Trophoblast cell (in vitro differentiated cells and primary cell): ENCODE measurements at regions not wholly inside any gene's neighbourhood (a gene's known extent, or its start where the extent isn't known, plus 50 kb on each side); places are given as distances from the start of the nearest gene placed in this dataset.

Experiments used
- DNase-seq, 2 donors: peaks; one replicate each; pipeline ENCODE4 v3.0.0-alpha.2; 2016
- H2AFZ ChIP-seq: 2 replicates; pipeline ENCODE4 v1.6.1; 2013; ENCODE audit warnings: low read length, moderate library complexity, mild to moderate bottlenecking; ENCODE audit not compliant: insufficient read depth, poor library complexity
- H2AK5ac ChIP-seq: 2 replicates; pipeline ENCODE4 v1.6.1; 2013; ENCODE audit warnings: mild to moderate bottlenecking, low read length
- H2BK120ac ChIP-seq: 2 replicates; pipeline ENCODE4 v1.6.1; 2013; ENCODE audit warnings: low read length, mild to moderate bottlenecking, moderate library complexity; ENCODE audit not compliant: insufficient read depth, poor library complexity
- H2BK12ac ChIP-seq: 2 replicates; pipeline ENCODE4 v1.6.1; 2013; ENCODE audit warnings: mild to moderate bottlenecking, low read length, moderate library complexity
- H2BK5ac ChIP-seq: 2 replicates; pipeline ENCODE4 v1.6.1; 2013; ENCODE audit warnings: low read length, low read depth, moderate library complexity, mild to moderate bottlenecking; ENCODE audit not compliant: poor library complexity
- H3K14ac ChIP-seq: 2 replicates; pipeline ENCODE4 v1.6.1; 2013; ENCODE audit warnings: mild to moderate bottlenecking, low read length
- H3K18ac ChIP-seq: 2 replicates; pipeline ENCODE4 v1.6.1; 2013; ENCODE audit warnings: mild to moderate bottlenecking, low read length
- H3K23ac ChIP-seq: 2 replicates; pipeline ENCODE4 v1.6.1; 2013; ENCODE audit warnings: low read length
- H3K27ac ChIP-seq: 2 replicates; pipeline ENCODE4 v1.5.1; 2013; ENCODE audit warnings: low read depth, mild to moderate bottlenecking, inconsistent platforms, low read length, moderate library complexity
- H3K27me3 ChIP-seq: 2 replicates; pipeline ENCODE4 v1.6.1; 2013; ENCODE audit warnings: inconsistent platforms, mild to moderate bottlenecking, low read length, moderate library complexity; ENCODE audit not compliant: insufficient read depth
- H3K36me3 ChIP-seq, 2 experiments: 1 replicate in 1 of 2; 2 replicates in 1 of 2; pipeline ENCODE4 v1.6.1; 2013; ENCODE audit warnings: low read length in 2 of 2, mild to moderate bottlenecking in 2 of 2, moderate library complexity in 1 of 2; ENCODE audit not compliant: insufficient read depth in 2 of 2, control insufficient read depth in 1 of 2
- H3K4ac ChIP-seq: 2 replicates; pipeline ENCODE4 v1.6.1; 2013; ENCODE audit warnings: low read depth, mild to moderate bottlenecking, low read length, moderate library complexity
- H3K4me1 ChIP-seq, 2 experiments: 1 replicate in 1 of 2; 2 replicates in 1 of 2; pipeline ENCODE4 v1.6.1; 2013; ENCODE audit warnings: low read length in 2 of 2, mild to moderate bottlenecking in 2 of 2, moderate library complexity in 1 of 2; ENCODE audit not compliant: insufficient read depth in 2 of 2, control insufficient read depth in 1 of 2
- H3K4me2 ChIP-seq: 2 replicates; pipeline ENCODE4 v1.6.1; 2013; ENCODE audit warnings: inconsistent platforms, mild to moderate bottlenecking, low read length, moderate library complexity
- H3K4me3 ChIP-seq: 2 replicates; pipeline ENCODE4 v1.5.1; 2013; ENCODE audit warnings: mild to moderate bottlenecking, low read depth, low read length, inconsistent platforms
- H3K79me1 ChIP-seq: one replicate; pipeline ENCODE4 v1.6.1; 2013; ENCODE audit warnings: low read length
- H3K79me2 ChIP-seq: 2 replicates; pipeline ENCODE4 v1.6.1; 2013; ENCODE audit warnings: low read length, mild to moderate bottlenecking; ENCODE audit not compliant: control insufficient read depth, insufficient read depth, poor library complexity
- H3K9ac ChIP-seq: 2 replicates; pipeline ENCODE4 v1.6.1; 2013; ENCODE audit warnings: mild to moderate bottlenecking, low read length
- H3K9me3 ChIP-seq: 2 replicates; pipeline ENCODE4 v1.6.1; 2013; ENCODE audit warnings: low read depth, mild to moderate bottlenecking, control low read depth, inconsistent platforms, low read length; ENCODE audit not compliant: insufficient read depth
- H4K12ac ChIP-seq: 2 replicates; pipeline ENCODE4 v1.6.1; 2013; ENCODE audit warnings: low read depth, mild to moderate bottlenecking, low read length, moderate library complexity
- H4K8ac ChIP-seq: 2 replicates; pipeline ENCODE4 v1.6.1; 2013; ENCODE audit warnings: low read depth, mild to moderate bottlenecking, low read length, moderate library complexity
- H4K91ac ChIP-seq: one replicate; pipeline ENCODE4 v1.6.1; 2013; ENCODE audit warnings: low read depth, mild to moderate bottlenecking, low read length, moderate library complexity
- WGBS: extraction: QIAGEN DNeasy Blood & Tissue Kit; methylation state at CpG from one replicate; pipeline ENCODE4 v1.1.7; 2013; ENCODE audit warnings: missing lambda C conversion rate; ENCODE audit not compliant: insufficient read length, insufficient coverage; ENCODE audit errors: extremely low coverage; 5-methylcytosine and 5-hydroxymethylcytosine counted together

DNA sequence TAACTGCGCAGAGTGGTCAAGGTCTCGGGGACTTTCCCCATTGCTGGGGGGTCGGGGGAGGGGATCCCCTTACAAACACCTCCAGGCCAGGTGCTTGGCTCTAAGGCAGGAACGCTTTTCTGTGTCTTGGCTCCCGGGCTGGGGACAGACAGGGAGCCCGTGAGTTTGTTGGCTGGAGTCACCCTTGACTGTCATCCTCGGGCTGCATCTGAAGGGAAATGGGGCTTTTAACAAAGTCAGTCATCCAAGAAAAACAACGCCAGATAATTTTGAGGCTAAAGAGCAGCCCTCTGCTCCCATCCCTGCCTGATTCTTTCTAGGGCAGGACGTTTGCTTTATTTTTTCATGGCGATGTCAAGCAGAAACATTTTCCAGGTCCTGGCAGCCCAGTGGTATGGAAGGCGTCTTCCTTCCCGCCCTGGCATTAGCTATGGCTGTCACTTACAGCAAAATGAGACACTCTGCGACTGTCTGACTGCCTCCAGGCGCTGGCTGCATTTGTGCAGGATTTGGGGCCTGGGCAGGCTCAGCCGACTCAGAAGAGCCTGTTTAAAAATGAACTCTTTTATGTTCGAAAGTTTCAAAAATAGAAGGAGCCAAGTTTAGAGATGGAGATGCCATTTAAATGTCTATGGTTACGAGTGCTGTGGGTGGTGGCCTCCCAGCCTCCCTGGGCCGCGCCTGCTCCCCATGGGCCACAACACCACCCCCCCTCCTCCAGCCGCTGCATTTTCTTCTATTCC lies 54.7 kb upstream of the TNS3 start:
- Histone ChIP-seq H3K4me1 (peaks cover 31 to 43% of the 10 kb centered on the region in 2 experiments), H2BK120ac (peak overlapping the region; percentile 95), H3K79me1 (peaks cover 56% of the 10 kb centered on the region), H3K18ac (no peak overlapping the region), H3K27ac (peak overlapping the region; percentile 97), H3K27me3 (no peaks in the 10 kb centered on the region), H3K4me2 (peak overlapping the region; percentile 25), H2AK5ac (no peak overlapping the region), H3K23ac (no peak overlapping the region), H4K8ac (peak overlapping the region; percentile 78), H4K12ac (no peak overlapping the region), H4K91ac (peak overlapping the region; percentile 98), H3K4ac (no peak overlapping the region), H3K9ac (no peak overlapping the region), H2BK12ac (peak overlapping the region; percentile 93), H2BK5ac (peak overlapping the region; percentile 93), H3K36me3 (no peaks in the 10 kb centered on the region), H3K9me3 (no peaks in the 10 kb centered on the region), H3K14ac (peak overlapping the region; percentile 90), H2AFZ (no peak overlapping the region), H3K4me3 (no peak overlapping the region), H3K79me2 (peaks cover 9% of the 10 kb centered on the region)
- no peak for DNase-seq
- WGBS = no CpG with 5 or more reads among the region's 20 CpGs

- H4K8ac ChIP-seq = peak overlapping the region; percentile 78
- no peak overlapping the region for H2AFZ ChIP-seq
- peak overlapping the region; percentile 97 for H3K27ac ChIP-seq
- H4K91ac ChIP-seq = peak overlapping the region; percentile 98
- H3K18ac ChIP-seq = peak overlapping the region; percentile 76
- H3K14ac ChIP-seq = peak overlapping the region; percentile 90
- peaks cover 53% of the 10 kb centered on the region for H3K79me1 ChIP-seq
- no peak overlapping the region for H3K4me3 ChIP-seq
- H3K4me2 ChIP-seq = peak overlapping the region; percentile 25
- H2AK5ac ChIP-seq = peak overlapping the region; percentile 88
- peaks cover 33 to 42% of the 10 kb centered on the region in 2 experiments for H3K4me1 ChIP-seq
- peak overlapping the region; percentile 4 for H3K9ac ChIP-seq
- DNase-seq = no peak
- H3K36me3 ChIP-seq = no peaks in the 10 kb centered on the region
- H3K27me3 ChIP-seq = no peaks in the 10 kb centered on the region
- H4K12ac ChIP-seq = peak overlapping the region; percentile 48
- H2BK5ac ChIP-seq = peak overlapping the region; percentile 93
- H2BK12ac ChIP-seq = peak overlapping the region; percentile 93
- peak overlapping the region; percentile 72 for H3K4ac ChIP-seq
- H3K9me3 ChIP-seq = no peaks in the 10 kb centered on the region
- H2BK120ac ChIP-seq = peak overlapping the region; percentile 95
- H3K23ac ChIP-seq = no peak overlapping the region
- no CpG with 5 or more reads among the region's 4 CpGs for WGBS
- peaks cover 9% of the 10 kb centered on the region for H3K79me2 ChIP-seq
Measured at GRCh38 chr7:47636081-47636432, 54.1 kb upstream of the TNS3 start.

- 100% methylated on average over 1 of the region's 25 CpGs for WGBS
- Histone ChIP-seq H3K9ac (peak overlapping the region; percentile 4), H4K91ac (peak overlapping the region; percentile 98), H2AK5ac (peak overlapping the region; percentile 88), H2BK120ac (peak overlapping the region; percentile 95), H3K4me3 (no peak overlapping the region), H3K79me2 (peaks cover 9% of the 10 kb centered on the region), H2BK12ac (peak overlapping the region; percentile 93), H3K4me2 (peak overlapping the region; percentile 27), H3K4ac (peak overlapping the region; percentile 72), H3K79me1 (peaks cover 51% of the 10 kb centered on the region), H3K27me3 (no peaks in the 10 kb centered on the region), H4K12ac (peak overlapping the region; percentile 48), H3K4me1 (peaks cover 28 to 42% of the 10 kb centered on the region in 2 experiments), H3K9me3 (no peaks in the 10 kb centered on the region), H4K8ac (peak overlapping the region; percentile 78), H2BK5ac (peak overlapping the region; percentile 93), H2AFZ (peak overlapping the region; percentile 64), H3K23ac (no peak overlapping the region), H3K36me3 (no peaks in the 10 kb centered on the region), H3K18ac (peak overlapping the region; percentile 76), H3K27ac (peak overlapping the region; percentile 97), H3K14ac (peak overlapping the region; percentile 90)
- DNase-seq = peak; percentile 52
Measured at GRCh38 chr7:47635091-47636080, 53.5 kb upstream of the TNS3 start.

- no peak overlapping the region for H4K12ac ChIP-seq
- no peak overlapping the region for H3K27ac ChIP-seq
- peaks cover 25 to 38% of the 10 kb centered on the region in 2 experiments for H3K4me1 ChIP-seq
- no CpG with 5 or more reads among the region's 2 CpGs for WGBS
- H4K8ac ChIP-seq = no peak overlapping the region
- H3K9ac ChIP-seq = no peak overlapping the region
- H2BK12ac ChIP-seq = peak overlapping the region; percentile 66
- no peak overlapping the region for H3K18ac ChIP-seq
- peak overlapping the region; percentile 21 for H2BK120ac ChIP-seq
- peak; percentile 93 for DNase-seq
- H3K4ac ChIP-seq = peak overlapping the region; percentile 21
- H3K9me3 ChIP-seq = no peaks in the 10 kb centered on the region
- no peak overlapping the region for H2AFZ ChIP-seq
- no peak overlapping the region for H3K4me3 ChIP-seq
- peak overlapping the region; percentile 98 for H4K91ac ChIP-seq
- peak overlapping the region; percentile 19 for H3K14ac ChIP-seq
- H3K4me2 ChIP-seq = no peak overlapping the region
- H3K27me3 ChIP-seq = no peaks in the 10 kb centered on the region
- H3K36me3 ChIP-seq = no peaks in the 10 kb centered on the region
- H2BK5ac ChIP-seq = peak overlapping the region; percentile 10
- no peak overlapping the region for H3K23ac ChIP-seq
- H3K79me2 ChIP-seq = peaks cover 7% of the 10 kb centered on the region
- H3K79me1 ChIP-seq = peaks cover 40% of the 10 kb centered on the region
- no peak overlapping the region for H2AK5ac ChIP-seq
Measured at GRCh38 chr7:47634273-47634672, 52.4 kb upstream of the TNS3 start.
